HG03108 (cell line): ENCODE measurements at regions not wholly inside any gene's neighbourhood (a gene's known extent, or its start where the extent isn't known, plus 50 kb on each side); places are given as distances from the start of the nearest gene placed in this dataset.

Source experiments
- ATAC-seq: cut with Tn5 transposase; IDR thresholded peaks from one replicate; pipeline ENCODE4 v1.9.1; 2021; ENCODE audit warnings: moderate library complexity; ENCODE audit not compliant: unreplicated experiment

DNA sequence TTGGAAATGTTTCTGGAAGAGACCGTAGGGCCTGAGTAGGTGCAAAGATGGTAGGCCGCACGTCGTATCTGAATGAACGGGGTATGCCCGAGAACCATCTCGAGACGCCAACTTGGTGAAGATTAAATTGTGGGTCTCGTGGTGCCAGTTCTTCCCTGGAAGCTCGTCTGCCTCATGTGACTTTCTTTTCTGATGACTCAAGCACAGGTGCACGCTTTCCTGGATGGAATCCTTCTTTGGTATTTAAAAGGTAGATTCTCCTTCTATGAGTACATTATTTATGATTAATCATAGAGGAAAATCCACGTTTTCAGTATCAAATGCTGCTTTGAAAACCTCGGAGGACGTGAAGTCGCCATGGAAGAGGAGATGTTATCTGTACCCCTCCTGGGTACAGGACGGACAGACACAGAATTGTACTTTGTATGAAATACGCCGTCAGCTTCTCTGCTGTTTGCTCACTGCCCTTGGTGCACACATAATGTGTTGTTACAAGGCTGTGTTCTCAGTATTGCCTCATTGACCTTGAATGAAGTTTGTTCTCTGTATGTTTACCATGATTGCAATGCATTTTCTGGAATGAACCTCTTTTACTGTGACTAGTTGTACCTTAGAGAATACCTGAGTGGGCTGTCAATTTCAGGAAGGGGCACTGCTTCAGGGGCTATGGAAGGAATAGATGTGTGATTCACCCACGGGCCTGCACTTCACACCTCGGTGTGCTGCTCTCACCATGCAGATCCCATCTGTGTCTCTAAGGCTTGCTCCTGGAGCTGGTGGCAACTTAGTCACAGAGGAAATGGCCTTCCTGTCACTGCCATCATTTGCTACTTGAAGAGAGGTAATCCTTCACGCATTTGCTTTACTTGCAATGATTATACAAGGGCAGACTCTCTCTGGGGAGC, 137.3 kb upstream of the RTL1 start:
- ATAC-seq, result no peak

DNA sequence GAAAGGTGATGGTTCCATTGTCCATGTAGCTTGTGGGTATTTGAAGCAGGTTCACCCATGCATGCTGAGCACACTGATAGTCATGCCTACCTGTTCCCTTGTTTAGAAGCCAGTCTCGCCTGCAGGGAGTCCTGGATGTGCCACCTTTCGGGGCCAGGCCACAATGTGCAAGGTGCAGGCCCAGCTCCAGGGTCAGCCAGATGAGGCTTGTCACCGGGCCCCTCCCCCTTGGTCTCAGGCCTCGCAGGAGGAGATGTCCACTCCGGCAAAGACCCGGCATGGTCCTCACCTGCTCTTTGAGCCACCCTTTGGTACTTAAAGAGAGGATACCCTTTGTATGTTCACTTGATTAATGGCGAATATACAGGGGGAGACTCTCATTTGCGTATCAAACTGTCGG, 140.4 kb upstream of the RTL1 start:
- no peak for ATAC-seq

- ATAC-seq, result no peak
These were observed 141.2 kb upstream of the RTL1 start for GRCh38 chr14:101044741-101045140.

DNA sequence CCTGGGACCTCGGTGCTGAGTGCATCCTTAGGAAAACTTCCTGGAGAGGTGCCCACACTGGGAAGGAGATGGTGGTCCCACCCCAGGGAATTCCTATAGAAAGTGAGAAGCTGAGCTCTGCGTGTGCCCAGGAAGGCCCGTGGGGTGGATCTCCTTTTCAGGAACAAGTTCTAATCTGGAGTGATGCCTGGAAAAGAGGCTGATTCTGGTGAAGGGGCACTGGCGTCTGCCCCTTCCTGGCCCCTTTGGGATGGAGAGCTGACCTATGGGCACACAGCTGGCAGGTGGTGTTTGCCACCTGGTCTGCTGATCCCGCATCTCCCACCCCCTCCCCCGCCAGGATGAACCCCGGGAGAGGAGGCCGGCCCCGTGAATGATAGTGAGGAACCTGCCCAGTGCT, 142.0 kb upstream of the RTL1 start:
- no peak for ATAC-seq

GRCh38 chr14:101046071-101046470, 142.5 kb upstream of the RTL1 start:
- no peak for ATAC-seq

- no peak for ATAC-seq
These were observed 143.8 kb upstream of the RTL1 start for GRCh38 chr14:101047326-101047725.

- ATAC-seq, result no peak
These were observed 145.2 kb upstream of the RTL1 start for GRCh38 chr14:101048766-101049165.

- ATAC-seq, result no peak
These were observed 146.0 kb upstream of the RTL1 start for GRCh38 chr14:101049511-101049910.

DNA sequence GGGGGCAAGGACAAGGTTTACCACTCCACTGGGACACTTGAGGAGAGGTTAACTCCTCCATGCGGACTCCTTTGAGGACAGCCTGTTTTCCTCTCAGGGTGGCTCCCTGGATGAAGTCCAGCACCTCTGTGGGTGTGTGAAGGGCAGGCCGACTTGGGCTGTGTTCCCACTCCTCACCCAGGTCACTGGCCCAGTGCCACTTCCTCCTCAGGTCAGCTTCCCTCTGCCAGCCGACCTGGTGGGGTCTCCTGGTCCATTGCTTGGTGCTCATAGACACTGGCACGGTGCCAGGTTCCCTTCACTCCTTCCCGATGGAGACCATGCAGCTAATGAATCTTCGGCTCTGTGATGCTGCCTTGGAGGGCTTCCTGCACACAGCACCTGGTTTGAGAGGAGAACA, 146.4 kb upstream of the RTL1 start:
- no peak for ATAC-seq

DNA sequence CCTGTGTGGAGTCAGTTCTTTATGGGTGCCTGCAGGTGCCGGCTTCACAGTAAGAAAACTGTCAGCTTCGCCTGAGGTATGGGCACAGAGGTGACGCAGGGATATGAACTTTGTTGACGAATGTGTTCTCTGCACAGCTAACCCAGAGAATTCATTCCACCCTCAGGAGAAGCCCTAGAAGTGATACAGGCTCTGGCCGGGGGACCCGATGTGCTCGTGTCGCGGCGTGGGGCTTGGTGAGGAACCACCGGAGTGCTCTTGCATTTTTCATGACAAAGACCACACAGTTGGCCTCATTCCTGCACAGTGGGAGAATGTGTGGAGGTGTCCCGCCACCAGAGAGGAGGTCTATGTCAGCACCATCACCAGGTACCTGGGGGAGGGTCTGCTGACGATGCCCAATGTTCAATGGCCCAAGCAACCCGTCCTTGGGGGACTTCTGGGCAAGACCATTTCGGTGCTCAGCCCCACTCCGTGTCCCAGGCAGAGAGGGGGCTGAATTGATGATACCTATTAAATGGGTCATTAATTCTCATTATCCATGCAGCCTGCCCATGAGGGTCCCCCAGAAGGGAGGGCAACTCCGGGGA, 147.5 kb upstream of the RTL1 start:
- ATAC-seq, result no peak

GRCh38 chr14:101054671-101055070, 151.1 kb upstream of the RTL1 start:
- ATAC-seq, result no peak

DNA sequence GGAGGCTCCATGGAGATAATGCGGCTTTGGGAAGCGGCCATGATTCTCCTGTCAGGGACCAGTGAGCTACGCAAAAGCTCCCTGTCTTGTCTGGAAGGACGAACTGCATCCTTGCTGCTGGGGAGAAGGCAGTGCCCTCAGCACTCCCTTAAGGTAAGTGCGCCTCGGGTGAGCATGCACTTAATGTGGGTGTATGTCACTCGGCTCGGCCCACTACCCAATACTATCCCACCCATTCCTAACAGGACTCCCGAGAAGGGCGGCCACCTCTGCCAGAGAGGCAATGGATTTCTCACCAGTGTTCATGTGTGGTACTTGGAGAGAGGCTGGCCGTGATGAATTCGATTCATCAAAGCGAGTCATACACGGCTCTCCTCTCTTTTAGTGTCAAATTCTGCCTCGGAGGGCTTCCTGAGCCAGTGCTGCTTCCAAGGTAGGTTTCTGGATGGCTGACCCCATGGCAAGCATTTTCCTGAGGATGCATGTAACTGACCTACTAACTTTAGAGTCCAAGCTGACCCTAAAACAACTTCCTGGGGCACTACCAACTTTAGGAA, 151.7 kb upstream of the RTL1 start:
- ATAC-seq, result no peak

- ATAC-seq, result no peak
These were observed 152.4 kb upstream of the RTL1 start for GRCh38 chr14:101055776-101056374.

GRCh38 chr14:101056446-101056845, 152.9 kb upstream of the RTL1 start:
- no peak for ATAC-seq

- ATAC-seq, result no peak
These were observed 153.9 kb upstream of the RTL1 start for GRCh38 chr14:101057394-101057793.

GRCh38 chr14:101058571-101058970, 155.0 kb upstream of the RTL1 start:
- no peak for ATAC-seq

DNA sequence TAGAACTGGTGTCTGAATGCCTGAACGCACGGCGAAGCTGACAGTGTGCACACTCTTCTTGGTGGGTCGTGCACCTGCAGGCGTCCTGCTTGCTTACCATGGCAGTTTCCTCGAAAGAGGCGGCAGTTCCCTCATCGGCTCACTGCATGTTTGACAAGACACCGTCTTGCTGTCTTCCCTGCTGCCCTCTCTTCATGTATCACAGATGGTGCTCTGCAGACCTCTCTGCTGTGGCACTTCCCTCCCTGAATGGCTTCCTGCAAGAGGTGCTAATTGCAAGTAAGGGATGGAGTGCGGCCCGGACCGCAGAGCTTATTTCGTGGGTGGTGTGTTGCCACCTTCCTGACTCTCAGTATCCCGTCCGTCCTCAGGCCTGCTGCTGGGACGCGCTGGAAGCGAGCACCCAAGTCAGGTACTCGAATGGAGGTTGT, 156.7 kb upstream of the RTL1 start:
- no peak for ATAC-seq

- no peak for ATAC-seq
These were observed 158.0 kb upstream of the RTL1 start for GRCh38 chr14:101061411-101062064.

DNA sequence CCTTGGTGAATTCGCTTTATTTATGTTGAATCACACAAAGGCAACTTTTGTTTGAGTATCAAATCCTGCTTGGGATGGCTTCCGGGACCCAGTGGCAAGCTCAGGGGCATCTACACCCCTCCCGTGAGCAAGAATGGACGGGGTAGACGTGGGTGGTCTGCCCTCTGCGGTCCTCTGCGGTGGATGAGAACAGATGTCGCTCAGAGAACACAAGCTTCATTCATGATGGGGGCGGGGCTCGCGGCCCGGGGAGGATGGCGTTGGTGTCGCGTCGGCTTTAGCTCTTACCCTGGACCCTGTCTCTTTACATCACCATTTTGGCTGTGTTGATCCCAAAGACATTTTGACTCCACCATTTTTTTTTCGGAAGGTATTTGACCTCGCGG, 158.5 kb upstream of the RTL1 start:
- ATAC-seq, result no peak

DNA sequence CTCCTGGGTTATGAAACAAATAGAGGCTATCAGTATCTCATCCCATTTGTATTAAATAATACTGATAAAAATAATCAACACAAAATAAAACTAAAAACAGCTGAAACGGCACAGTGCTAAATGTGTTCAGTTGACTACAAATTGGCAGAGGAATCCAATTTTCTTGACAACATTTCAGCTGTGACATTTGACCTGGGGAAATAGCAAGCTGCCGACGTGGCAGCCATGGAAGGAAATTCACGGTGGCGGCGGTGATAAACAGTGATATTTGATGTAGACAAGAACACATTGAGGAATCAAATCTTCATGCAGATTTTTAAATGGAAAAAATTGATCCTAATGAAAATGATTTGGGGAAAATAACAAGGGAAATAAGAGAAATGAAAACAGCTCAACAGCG, 159.1 kb upstream of the RTL1 start:
- no peak for ATAC-seq

DNA sequence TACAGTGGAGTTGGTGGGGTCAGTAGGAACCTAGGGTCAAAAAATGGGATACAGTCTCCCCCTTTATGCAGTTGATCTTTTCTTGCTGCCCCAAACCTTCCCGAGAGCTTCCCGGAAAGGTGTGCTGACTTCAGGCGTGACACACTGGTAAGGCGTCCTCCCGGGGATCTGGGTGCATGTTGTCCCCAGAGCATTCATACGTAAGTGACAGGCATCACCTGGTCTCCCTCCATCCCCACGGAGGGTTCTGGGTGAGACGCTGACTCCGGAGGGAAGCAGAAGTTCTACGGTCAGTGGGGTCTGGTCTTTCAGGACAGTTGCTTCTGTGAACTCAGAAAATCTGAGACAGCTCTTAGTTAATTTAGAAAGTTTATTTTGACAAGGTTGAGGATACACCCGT, 159.6 kb upstream of the RTL1 start:
- ATAC-seq, result no peak
